ENCODE measurements at regions not wholly inside any gene's neighbourhood (a gene's known extent, or its start where the extent isn't known, plus 50 kb on each side); places are given as distances from the start of the nearest gene placed in this dataset.

DNA sequence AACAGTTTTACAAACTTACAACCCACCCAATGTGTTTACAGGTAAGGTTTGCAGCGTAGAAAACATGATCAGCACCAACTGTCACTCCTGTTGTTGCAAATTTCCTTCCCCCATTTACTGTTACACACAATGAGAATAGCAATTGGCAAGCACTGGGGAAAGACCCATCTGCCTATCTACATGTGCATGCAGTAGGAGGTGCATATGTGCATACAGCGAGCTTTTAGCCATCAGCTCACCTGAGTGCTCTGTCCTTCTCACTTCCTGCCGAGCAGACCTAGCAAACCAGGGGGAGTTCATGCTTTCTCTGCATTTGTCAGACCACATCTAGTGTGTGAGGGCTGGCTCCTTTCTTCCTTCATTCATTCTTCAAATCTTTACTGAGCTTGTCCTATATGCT lies 49.9 kb upstream of the ARL4C start:
- Histone ChIP-seq H3K27me3 (ENCODE audit: control insufficient read depth, insufficient read depth, low read length) (no peaks in the 10 kb centered on the region), H3K79me2 (ENCODE audit: control insufficient read depth, insufficient read depth, low read length) (no peaks in the 10 kb centered on the region)
- TF ChIP-seq EZH2 (IDR thresholded peaks at IDR 0.05; ENCODE audit: low read length, missing control alignments), result no peak
- TF ChIP-seq, protein P1, sequence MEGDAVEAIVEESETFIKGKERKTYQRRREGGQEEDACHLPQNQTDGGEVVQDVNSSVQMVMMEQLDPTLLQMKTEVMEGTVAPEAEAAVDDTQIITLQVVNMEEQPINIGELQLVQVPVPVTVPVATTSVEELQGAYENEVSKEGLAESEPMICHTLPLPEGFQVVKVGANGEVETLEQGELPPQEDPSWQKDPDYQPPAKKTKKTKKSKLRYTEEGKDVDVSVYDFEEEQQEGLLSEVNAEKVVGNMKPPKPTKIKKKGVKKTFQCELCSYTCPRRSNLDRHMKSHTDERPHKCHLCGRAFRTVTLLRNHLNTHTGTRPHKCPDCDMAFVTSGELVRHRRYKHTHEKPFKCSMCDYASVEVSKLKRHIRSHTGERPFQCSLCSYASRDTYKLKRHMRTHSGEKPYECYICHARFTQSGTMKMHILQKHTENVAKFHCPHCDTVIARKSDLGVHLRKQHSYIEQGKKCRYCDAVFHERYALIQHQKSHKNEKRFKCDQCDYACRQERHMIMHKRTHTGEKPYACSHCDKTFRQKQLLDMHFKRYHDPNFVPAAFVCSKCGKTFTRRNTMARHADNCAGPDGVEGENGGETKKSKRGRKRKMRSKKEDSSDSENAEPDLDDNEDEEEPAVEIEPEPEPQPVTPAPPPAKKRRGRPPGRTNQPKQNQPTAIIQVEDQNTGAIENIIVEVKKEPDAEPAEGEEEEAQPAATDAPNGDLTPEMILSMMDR (conservative IDR thresholded peaks at IDR 0.05 in 1 of 2, IDR thresholded peaks at IDR 0.05 in 1 of 2; ENCODE audit: low read depth in 1 of 2, low read length in 2 of 2), result no peak

More for the DNA sequence above, 49.9 kb upstream of the ARL4C start:
- Histone ChIP-seq H3K9me3 (ENCODE audit: control insufficient read depth, insufficient read depth, low read depth, low read length) (no peaks in the 10 kb centered on the region), H3K4me2 (ENCODE audit: extremely low read depth, insufficient read depth, low read length) (no peak overlapping the region), H2AFZ (ENCODE audit: low read length) (no peak overlapping the region), H3K4me1 (ENCODE audit: control insufficient read depth, extremely low read depth, insufficient read depth, low read length) (no peaks in the 10 kb centered on the region), H3K36me3 (ENCODE audit: control insufficient read depth, insufficient read depth, low read length) (no peaks in the 10 kb centered on the region), H3K9ac (ENCODE audit: insufficient read depth, low read length) (no peak overlapping the region), H3K4me3 (replicated peaks in 1 of 4; ENCODE audit: control extremely low read depth in 1 of 4, insufficient read depth in 1 of 4, low read depth in 3 of 4, low read length in 4 of 4) (no peak overlapping the region), H4K20me1 (ENCODE audit: control insufficient read depth, extremely low read depth, insufficient read depth, low read length) (no peaks in the 10 kb centered on the region), H3K27ac (ENCODE audit: insufficient read depth, low read length) (no peak overlapping the region)
- DNase-seq (ENCODE audit: low read depth in 2 of 2), result no peak
